ENCODE measurements at regions not wholly inside any gene's neighbourhood (a gene's known extent, or its start where the extent isn't known, plus 50 kb on each side); places are given as distances from the start of the nearest gene placed in this dataset.
"Not testable (repeated sequence)": the region's sequence is repeated elsewhere in the genome, so short reads cannot be mapped to it uniquely, and the experiment has no call there.

DNA sequence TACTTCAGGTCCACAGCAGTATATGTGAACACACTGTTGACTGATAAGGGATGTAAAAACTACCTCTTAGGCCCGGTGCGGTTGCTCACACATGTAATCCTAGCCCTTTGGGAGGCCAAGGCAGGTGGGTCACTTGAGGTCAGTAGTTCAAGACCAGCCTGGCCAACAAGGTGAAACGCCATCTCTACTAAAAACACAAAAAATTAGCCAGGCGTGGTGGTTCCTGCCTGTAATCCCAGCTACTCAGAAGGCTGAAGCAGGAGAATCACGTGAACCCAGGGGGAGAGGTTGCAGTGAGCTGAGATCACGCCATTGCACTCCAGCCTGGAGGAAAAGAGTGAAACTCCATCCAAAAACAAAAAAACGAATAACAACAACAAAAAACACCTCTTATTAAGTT lies 194.6 kb upstream of the KCNMB2 start:
- DNase-seq: no peak

GRCh38 chr3:178342111-178342510 lies 194.1 kb upstream of the KCNMB2 start:
- DNase-seq: no peak

DNA sequence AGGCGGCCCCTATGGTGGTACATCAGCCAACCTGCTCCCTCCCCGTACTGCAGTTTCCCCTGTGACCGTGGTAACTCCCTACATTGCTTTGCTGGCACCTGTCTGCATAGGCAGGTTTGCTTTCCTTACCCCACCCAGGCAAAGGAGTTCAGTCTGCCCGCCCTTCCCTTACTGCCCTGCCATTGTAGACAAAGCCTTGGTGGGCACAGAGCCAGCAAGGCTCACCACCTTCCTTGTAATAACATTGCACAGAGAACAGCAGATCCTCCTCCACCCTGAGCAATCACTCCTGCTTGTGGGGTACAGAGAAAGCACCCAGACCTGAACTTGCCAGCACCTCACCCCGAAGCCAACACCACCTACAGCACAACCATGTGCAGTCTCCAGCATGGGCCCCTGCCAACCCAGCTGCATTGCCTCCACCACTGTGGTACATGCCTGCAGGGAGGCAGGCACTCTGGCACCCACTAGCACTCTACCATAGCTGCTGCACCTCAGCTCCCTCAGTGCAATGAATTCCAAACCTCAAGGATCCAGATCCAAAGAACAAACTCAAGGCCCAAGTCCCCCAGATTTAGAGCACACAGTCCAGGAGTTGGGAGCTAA lies 192.7 kb upstream of the KCNMB2 start:
- no peak for DNase-seq

DNA sequence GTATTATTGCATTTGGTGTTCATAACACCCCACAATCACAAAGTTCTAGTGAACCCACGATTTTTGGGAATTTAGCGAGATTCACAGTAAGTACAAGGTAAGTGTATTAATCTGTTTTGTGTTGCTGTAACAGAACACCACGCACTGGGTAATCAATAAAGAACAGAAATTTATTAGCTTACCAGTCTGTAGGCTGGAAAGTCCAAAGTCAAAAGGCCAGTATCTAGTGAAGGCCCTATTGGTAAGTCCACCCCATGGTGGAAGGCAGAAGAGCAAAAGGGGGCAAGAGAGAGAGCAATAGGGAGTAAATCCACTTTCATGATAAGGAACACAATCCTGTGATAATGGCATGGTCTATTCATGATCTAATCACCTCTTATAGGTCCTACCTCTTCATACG lies 190.3 kb upstream of the KCNMB2 start:
- no peak for DNase-seq

GRCh38 chr3:178348561-178349217 lies 187.5 kb upstream of the KCNMB2 start:
- DNase-seq: not testable (repeated sequence)

DNA sequence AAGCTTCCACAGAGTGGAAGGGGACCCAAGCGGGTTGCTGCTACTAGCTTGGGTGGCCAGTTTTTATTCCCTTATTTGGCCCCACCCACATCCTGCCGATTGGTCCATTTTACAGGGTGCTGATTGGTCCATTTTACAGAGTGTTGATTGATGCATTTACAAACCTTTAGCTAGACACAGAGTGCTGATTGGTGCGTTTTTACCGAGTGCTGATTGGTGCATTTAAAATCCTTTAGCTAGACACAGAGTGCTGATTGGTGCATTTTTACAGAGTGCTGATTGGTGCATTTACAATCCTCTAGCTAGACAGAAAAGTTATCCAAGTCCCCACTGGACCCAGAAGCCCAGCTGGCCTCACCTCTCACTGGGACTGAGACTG lies 187.0 kb upstream of the KCNMB2 start:
- DNase-seq: not testable (repeated sequence)

- no peak for DNase-seq
Measured at GRCh38 chr3:178350763-178351162, 185.5 kb upstream of the KCNMB2 start.

DNA sequence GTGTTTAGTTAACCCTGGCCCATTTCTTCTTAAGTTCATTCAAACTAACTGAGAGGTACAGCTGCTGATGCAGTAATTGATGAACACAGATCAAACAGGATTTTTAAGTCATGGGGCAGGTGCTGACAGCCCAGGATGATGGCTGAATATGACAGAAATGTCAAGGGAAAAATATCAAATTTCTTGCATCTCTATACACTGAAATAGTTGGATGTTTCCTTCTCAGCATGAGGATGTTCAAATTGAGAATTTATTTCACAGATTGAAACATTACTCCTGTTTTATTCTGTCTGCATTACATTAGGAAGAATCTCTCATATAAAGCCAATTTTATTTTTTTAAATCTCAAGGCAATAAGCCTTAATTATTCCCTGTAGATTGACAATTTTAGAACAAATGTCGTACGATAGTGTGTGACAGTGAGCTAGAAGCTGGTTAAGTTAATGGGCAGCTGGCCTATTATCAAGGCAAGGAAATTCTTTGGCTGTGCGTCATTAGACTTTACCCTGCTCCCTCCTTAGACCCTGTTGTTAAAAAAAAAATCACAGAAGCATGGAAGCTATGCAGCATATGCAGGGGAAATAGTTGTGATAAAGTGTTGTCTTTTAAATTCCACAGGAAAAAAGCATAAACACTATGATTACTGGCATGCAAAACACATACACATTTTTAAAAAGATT lies 183.8 kb upstream of the KCNMB2 start:
- DNase-seq: no peak

GRCh38 chr3:178353006-178353694 lies 183.1 kb upstream of the KCNMB2 start:
- DNase-seq: no peak

DNA sequence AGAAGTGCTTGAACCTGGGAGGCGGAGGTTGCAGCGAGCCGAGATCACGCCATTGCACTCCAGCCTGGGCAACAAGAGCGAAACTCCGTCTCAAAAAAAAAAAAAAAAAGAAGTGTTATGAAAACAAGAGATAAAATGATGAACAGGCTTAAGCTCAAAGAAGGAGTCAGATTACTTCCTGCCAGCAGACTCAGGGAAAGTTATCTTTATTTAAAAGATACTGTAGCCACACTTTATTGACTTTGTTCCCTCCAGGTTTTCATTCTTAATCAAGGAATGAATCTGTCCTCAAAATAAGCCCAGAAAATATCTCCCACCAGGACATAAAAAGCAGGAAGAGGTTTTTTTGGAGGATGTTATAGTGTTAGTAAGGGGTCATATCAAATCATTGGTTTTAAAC lies 176.5 kb upstream of the KCNMB2 start:
- DNase-seq: no peak

- not testable (repeated sequence) for DNase-seq
Measured at GRCh38 chr3:178363048-178363447, 173.2 kb upstream of the KCNMB2 start.

GRCh38 chr3:178367817-178368617 lies 168.2 kb upstream of the KCNMB2 start:
- no peak for DNase-seq

- no peak for DNase-seq
Measured at GRCh38 chr3:178369006-178369405, 167.2 kb upstream of the KCNMB2 start.

DNA sequence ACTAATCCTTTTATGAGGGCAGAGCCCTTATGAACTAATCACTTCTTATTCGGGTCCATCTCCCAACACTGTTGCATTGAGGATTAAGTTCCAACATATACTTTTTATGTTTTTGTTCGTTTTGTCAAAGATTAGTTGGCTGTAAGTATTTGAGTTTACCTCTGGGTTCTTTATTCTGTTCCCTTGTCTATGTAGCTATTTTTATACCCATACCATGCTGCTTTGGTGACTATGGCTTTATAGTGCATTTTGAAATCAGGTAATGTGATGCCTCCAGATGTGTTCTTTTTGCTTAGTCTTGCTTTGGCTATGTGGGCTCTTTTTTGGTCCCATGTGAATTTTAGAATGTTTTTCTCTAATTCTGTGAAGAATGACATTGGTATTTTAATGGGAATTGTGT lies 166.4 kb upstream of the KCNMB2 start:
- DNase-seq: no peak

GRCh38 chr3:178370387-178370786 lies 165.8 kb upstream of the KCNMB2 start:
- DNase-seq: no peak

GRCh38 chr3:178381555-178381954 lies 154.7 kb upstream of the KCNMB2 start:
- no peak for DNase-seq

- no peak for DNase-seq
Measured at GRCh38 chr3:178381971-178382448, 154.2 kb upstream of the KCNMB2 start.

DNA sequence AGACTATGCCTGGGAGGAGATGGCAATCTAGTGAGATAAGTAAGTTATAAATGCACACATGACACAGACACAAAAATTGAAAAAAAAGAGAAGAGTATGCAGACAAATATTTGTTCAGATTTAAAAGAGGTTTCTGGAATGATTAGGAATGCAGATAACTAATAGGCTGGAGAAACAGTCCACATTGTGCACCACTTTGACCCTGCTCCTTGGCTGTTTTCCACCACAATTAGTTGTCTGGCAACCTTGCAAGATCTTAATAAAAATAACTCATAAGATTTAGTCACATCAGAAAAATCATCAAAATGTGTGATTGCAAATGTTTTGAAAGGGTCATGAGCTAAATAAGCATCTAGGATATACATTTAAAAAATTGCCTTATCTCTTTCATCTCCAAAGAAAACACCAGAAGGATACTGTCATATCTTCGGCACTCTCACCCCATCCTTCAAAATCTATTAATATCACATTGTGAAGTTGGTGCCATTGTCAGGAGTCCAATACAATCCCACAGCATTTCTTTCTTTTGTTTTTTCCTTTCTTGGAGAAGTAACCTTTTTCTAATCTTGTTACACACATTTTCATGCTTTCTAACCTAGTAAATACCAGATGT lies 153.7 kb upstream of the KCNMB2 start:
- DNase-seq: no peak

DNA sequence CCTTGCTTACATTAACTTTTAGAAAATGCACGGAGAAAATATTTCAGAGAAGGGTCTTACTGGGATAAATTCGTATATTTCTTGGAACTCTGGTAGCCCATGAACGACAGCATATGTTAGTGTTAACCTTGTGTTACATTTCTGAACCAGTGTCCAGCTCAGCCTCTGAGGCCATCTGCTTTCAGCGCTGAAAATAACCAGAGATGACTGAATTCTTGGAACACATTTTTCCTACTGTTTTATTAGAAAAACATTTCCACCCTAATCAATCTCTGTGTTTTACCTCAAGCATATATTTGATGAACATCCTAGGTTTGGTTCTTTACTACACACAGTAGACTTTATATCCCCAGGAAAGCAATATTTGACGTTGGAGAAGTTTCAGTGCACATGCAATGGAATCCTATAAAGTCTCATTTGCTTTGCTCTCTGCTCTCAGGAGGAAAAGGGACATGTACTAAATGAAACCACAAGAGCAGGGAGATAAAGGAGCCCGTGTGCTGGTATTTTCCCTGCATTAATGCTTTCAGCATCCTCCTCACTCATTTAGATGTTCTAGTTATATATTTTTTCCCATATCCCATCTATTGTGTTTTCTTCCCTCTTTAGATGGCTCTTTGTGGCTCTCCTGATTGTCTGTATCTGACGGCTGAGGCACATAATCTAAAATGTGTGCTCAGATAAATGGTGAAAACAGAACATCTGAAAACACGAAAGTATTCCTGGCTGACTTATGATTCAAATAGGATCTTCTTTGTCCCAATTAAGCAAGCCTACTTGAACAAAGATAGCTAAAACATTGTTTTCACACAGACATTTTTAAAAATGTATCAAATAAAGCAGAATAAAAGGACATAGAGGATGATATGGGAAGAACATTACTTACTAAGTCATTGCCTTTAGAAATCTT lies 151.7 kb upstream of the KCNMB2 start:
- no peak for DNase-seq

- no peak for DNase-seq
Measured at GRCh38 chr3:178385280-178385952, 150.8 kb upstream of the KCNMB2 start.

DNA sequence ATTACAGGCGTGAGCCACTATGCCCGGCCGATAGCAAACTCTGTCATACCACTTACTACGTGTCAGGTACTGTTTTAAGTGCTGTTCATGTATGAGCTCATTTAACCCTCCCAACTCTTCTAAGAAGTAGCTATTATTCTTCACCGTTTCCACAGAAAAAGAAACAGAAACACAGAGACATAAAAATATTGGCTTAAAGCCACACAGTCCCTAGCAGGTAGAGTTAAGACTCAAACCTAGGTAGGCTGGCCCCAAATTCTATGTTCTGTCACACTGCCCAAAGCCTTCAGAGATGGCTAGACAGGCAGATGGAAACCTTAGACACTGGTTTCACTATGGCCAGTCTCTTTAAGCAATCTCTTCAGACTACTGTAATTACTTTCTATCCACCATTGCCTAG lies 149.8 kb upstream of the KCNMB2 start:
- DNase-seq: no peak
